HCT116 (cell line): ENCODE measurements at regions not wholly inside any gene's neighbourhood (a gene's known extent, or its start where the extent isn't known, plus 50 kb on each side); places are given as distances from the start of the nearest gene placed in this dataset.

Source experiments
- ATAC-seq: fragments of 200-7000 bp; cut with Tn5 transposase; 2 replicates; pipeline ENCODE4 v1.9.1; 2020; ENCODE audit warnings: mild to moderate bottlenecking, moderate library complexity
- BruUV-seq: library from RNA; stranded (reverse); fragments of 400-500 nt; replicated peaks from 2 replicates; lab custom pipeline; 2021; lab: Mats Ljungman, UMichigan
- CTCF ChIA-PET: fragments of 300-600 bp; sonication (Branson Sonifier 250); formaldehyde crosslinking; loops from one replicate; lab custom pipeline; 2021; ENCODE audit warnings: antibody characterized with exemption; lab: Charles Lee
- POLR2A ChIA-PET: fragments of 300-600, 350-600 bp; sonication (Branson Sonifier 250); formaldehyde crosslinking; loops from one replicate; lab custom pipeline; 2021; ENCODE audit warnings: antibody characterized with exemption; lab: Charles Lee
- RAD21 ChIA-PET, 2 experiments: fragments of 300-600 bp; sonication (Branson Sonifier 250); formaldehyde crosslinking; loops; one replicate each; lab custom pipeline; 2023; ENCODE audit warnings: low total read pairs in 2 of 2; ENCODE audit not compliant: uncharacterized antibody in 2 of 2, unreplicated experiment in 2 of 2, low non-redundant PET in 1 of 2; lab: Charles Lee
- DNase-seq: peaks from one replicate; pipeline ENCODE4 v3.0.0-alpha.2; 2010; ENCODE audit warnings: low read depth, low spot score
- H2AFZ ChIP-seq: fragments of 200-600 bp; shearing (Covaris generic), sonication (generic); 2 replicates; pipeline ENCODE4 v1.6.1; 2017; ENCODE audit warnings: low read depth, mixed run types, mixed read lengths, antibody characterized with exemption, low read length; ENCODE audit not compliant: poor library complexity, severe bottlenecking
- H3K27ac ChIP-seq: 2 replicates; pipeline ENCODE4 v1.5.1; 2012; ENCODE audit warnings: low read depth, low read length
- H3K27me3 ChIP-seq: fragments of 200-600 bp; sonication (generic); 2 replicates; pipeline ENCODE4 v1.6.1; 2016; ENCODE audit warnings: mixed run types, low read length, mixed read lengths; ENCODE audit not compliant: insufficient read depth
- H3K36me3 ChIP-seq, 2 experiments: fragments of 200-500 bp in 1 of 2; fragments of 200-600 bp in 1 of 2; sonication (Bioruptor generic) in 1 of 2; sonication (generic) in 1 of 2; 2 replicates each; pipeline versions ENCODE4 v1.5.1 to v1.6.1; 2014 to 2016; ENCODE audit warnings: low read length in 2 of 2, inconsistent platforms in 1 of 2, mixed read lengths in 1 of 2, mixed run types in 1 of 2; ENCODE audit not compliant: insufficient read depth in 2 of 2, control insufficient read depth in 1 of 2
- H3K4me1 ChIP-seq, 2 experiments: fragments of 200-600 bp in 1 of 2; sonication (generic) in 1 of 2; 2 replicates each; pipeline versions ENCODE4 v1.5.1 to v1.6.1; 2012 to 2017; ENCODE audit warnings: low read length in 2 of 2, inconsistent platforms in 1 of 2, mild to moderate bottlenecking in 1 of 2, mixed read lengths in 1 of 2, mixed run types in 1 of 2, moderate library complexity in 1 of 2; ENCODE audit not compliant: insufficient read depth in 2 of 2, control insufficient read depth in 1 of 2
- H3K4me2 ChIP-seq: fragments of 200-600 bp; sonication (generic); 2 replicates; pipeline ENCODE4 v1.6.1; 2017; ENCODE audit warnings: mixed run types, low read length, mixed read lengths
- H3K4me3 ChIP-seq, 2 experiments: fragments of 200-600 bp in 1 of 2; sonication (generic) in 1 of 2; replicated peaks in 1 of 2; 2 replicates each; pipeline ENCODE4 v1.5.1; 2011 to 2016; ENCODE audit warnings: low read length in 2 of 2, control low read depth in 1 of 2, low read depth in 1 of 2, mild to moderate bottlenecking in 1 of 2, mixed read lengths in 1 of 2, mixed run types in 1 of 2
- H3K79me2 ChIP-seq: fragments of 200-600 bp; sonication (generic); 2 replicates; pipeline ENCODE4 v1.6.1; 2017; ENCODE audit warnings: mild to moderate bottlenecking, mixed run types, low read length, moderate library complexity, mixed read lengths; ENCODE audit not compliant: insufficient read depth
- H3K9ac ChIP-seq: fragments of 200-600 bp; sonication (generic); 2 replicates; pipeline ENCODE4 v1.6.1; 2016; ENCODE audit warnings: low read length, mixed read lengths
- H3K9me2 ChIP-seq: fragments of 200-600 bp; sonication (generic), shearing (Covaris generic); 2 replicates; pipeline ENCODE4 v1.6.1; 2017; ENCODE audit warnings: mixed run types, mild to moderate bottlenecking, moderate library complexity; ENCODE audit not compliant: insufficient read depth
- H3K9me3 ChIP-seq, 2 experiments: fragments of 200-500 bp in 1 of 2; fragments of 200-600 bp in 1 of 2; sonication (Bioruptor generic) in 1 of 2; sonication (generic) in 1 of 2; 2 replicates each; pipeline ENCODE4 v1.6.1; 2014 to 2017; ENCODE audit warnings: low read length in 2 of 2, mixed read lengths in 2 of 2, inconsistent platforms in 1 of 2, low read depth in 1 of 2, mild to moderate bottlenecking in 1 of 2, mixed run types in 1 of 2, moderate library complexity in 1 of 2; ENCODE audit not compliant: control insufficient read depth in 1 of 2, insufficient read depth in 1 of 2
- H4K20me1 ChIP-seq: fragments of 200-600 bp; sonication (generic), shearing (Covaris generic); 2 replicates; pipeline ENCODE4 v1.6.1; 2017; ENCODE audit warnings: mixed run types, mild to moderate bottlenecking, moderate library complexity; ENCODE audit not compliant: insufficient read depth
- CEBPB ChIP-seq: IDR thresholded peaks from 2 replicates; pipeline ENCODE4 v1.6.1; 2012; ENCODE audit warnings: low read depth
- CTCF ChIP-seq, 3 experiments: fragments of 200-600 bp in 1 of 3; sonication (generic) in 1 of 3; IDR thresholded peaks in 2 of 3; conservative IDR thresholded peaks in 1 of 3; 2 replicates each; pipeline ENCODE4 v1.5.1; 2012 to 2017; ENCODE audit warnings: low read depth in 2 of 3, low read length in 2 of 3, antibody characterized with exemption in 1 of 3, borderline replicate concordance in 1 of 3, control low read depth in 1 of 3, mild to moderate bottlenecking in 1 of 3, mixed read lengths in 1 of 3, mixed run types in 1 of 3, moderate library complexity in 1 of 3; ENCODE audit not compliant: insufficient read depth in 1 of 3
- ELF1 ChIP-seq: IDR thresholded peaks from 2 replicates; pipeline ENCODE4 v1.6.1; 2012; ENCODE audit warnings: low read depth, borderline replicate concordance
- EZH2phosphoT487 ChIP-seq: fragments of 200-600 bp; IDR thresholded peaks from 2 replicates; pipeline ENCODE4 v1.6.1; 2018; ENCODE audit warnings: antibody characterized with exemption, borderline replicate concordance
- POLR2A ChIP-seq: IDR thresholded peaks from 2 replicates; pipeline ENCODE4 v1.7.0; 2011; ENCODE audit warnings: borderline replicate concordance; ENCODE audit not compliant: insufficient read depth, insufficient read length; ENCODE audit errors: extremely low read depth
- POLR2AphosphoS5 ChIP-seq: IDR thresholded peaks from 2 replicates; pipeline ENCODE4 v1.6.1; 2011; ENCODE audit warnings: mild to moderate bottlenecking, low read depth, low read length, moderate library complexity
- RAD21 ChIP-seq: IDR thresholded peaks from 2 replicates; pipeline ENCODE4 v1.6.1; 2012; ENCODE audit warnings: low read depth, mild to moderate bottlenecking
- SIN3A ChIP-seq: IDR thresholded peaks from 2 replicates; pipeline ENCODE4 v1.6.1; 2012; ENCODE audit warnings: low read depth
- SP1 ChIP-seq: IDR thresholded peaks from 2 replicates; pipeline ENCODE4 v1.6.1; 2012; ENCODE audit warnings: low read depth
- ZFX ChIP-seq: fragments of 450-650 bp; IDR thresholded peaks from 2 replicates; pipeline ENCODE4 v1.6.1; 2017
- ZNF274 ChIP-seq: fragments of 200-500 bp; sonication (Bioruptor generic); IDR thresholded peaks from 2 replicates; pipeline ENCODE4 v1.6.1; 2014; ENCODE audit warnings: mild to moderate bottlenecking, low read depth, low read length, inconsistent platforms
- intact Hi-C: fragments of 100-400 bp; cut with micrococcal nuclease; formaldehyde crosslinking; loops from 2 replicates; pipeline ENCODE4 v1.10.0; 2022
- TF ChIP-seq, protein P1 (sequence below): IDR thresholded peaks from 2 replicates; pipeline ENCODE4 v1.6.1; 2011; ENCODE audit warnings: mild to moderate bottlenecking, low read length, moderate library complexity; ENCODE audit not compliant: insufficient replicate concordance; ENCODE audit errors: extremely low read depth

GRCh38 chr3:180755556-180755955 lies 76.3 kb upstream of the CCDC39 start:
- RAD21 ChIA-PET = no interaction called here
- no TSS peak for BruUV-seq
- no peak for ATAC-seq

More at GRCh38 chr3:180755556-180755955, 76.3 kb upstream of the CCDC39 start:
- Histone ChIP-seq H3K27ac (no peak overlapping the region), H3K9me2 (no peaks in the 10 kb centered on the region), H2AFZ (no peak overlapping the region), H3K4me3 (no peak overlapping the region), H3K4me2 (no peak overlapping the region), H3K4me1 (no peaks in the 10 kb centered on the region), H3K9ac (no peak overlapping the region), H3K36me3 (no peaks in the 10 kb centered on the region), H3K27me3 (no peaks in the 10 kb centered on the region), H3K9me3 (no peaks in the 10 kb centered on the region), H3K79me2 (no peaks in the 10 kb centered on the region), H4K20me1 (no peaks in the 10 kb centered on the region)
- ChIA-PET POLR2A (no interaction called here), CTCF (no interaction called here)
- intact Hi-C loops = no loop called here
- no peak for DNase-seq
- TF ChIP-seq ELF1 (no peak), ZNF274 (no peak), SIN3A (no peak), CEBPB (no peak), RAD21 (no peak), POLR2A (no peak), CTCF (IDR thresholded peaks at IDR 0.05 in 2 of 3, conservative IDR thresholded peaks at IDR 0.05 in 1 of 3; ENCODE audit: borderline replicate concordance in 1 of 3, insufficient read depth in 1 of 3, low read depth in 2 of 3, low read length in 2 of 3) (no peak), EZH2phosphoT487 (no peak), ZFX (no peak), POLR2AphosphoS5 (no peak), SP1 (no peak)
- TF ChIP-seq, protein P1, sequence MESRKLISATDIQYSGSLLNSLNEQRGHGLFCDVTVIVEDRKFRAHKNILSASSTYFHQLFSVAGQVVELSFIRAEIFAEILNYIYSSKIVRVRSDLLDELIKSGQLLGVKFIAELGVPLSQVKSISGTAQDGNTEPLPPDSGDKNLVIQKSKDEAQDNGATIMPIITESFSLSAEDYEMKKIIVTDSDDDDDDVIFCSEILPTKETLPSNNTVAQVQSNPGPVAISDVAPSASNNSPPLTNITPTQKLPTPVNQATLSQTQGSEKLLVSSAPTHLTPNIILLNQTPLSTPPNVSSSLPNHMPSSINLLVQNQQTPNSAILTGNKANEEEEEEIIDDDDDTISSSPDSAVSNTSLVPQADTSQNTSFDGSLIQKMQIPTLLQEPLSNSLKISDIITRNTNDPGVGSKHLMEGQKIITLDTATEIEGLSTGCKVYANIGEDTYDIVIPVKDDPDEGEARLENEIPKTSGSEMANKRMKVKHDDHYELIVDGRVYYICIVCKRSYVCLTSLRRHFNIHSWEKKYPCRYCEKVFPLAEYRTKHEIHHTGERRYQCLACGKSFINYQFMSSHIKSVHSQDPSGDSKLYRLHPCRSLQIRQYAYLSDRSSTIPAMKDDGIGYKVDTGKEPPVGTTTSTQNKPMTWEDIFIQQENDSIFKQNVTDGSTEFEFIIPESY = no peak
